ENCODE measurements at regions not wholly inside any gene's neighbourhood (a gene's known extent, or its start where the extent isn't known, plus 50 kb on each side); places are given as distances from the start of the nearest gene placed in this dataset.

GRCh38 chr9:72428329-72428728 is 63.3 kb upstream of the ZFAND5 start:
- no peak overlapping the region for H3K4me3 ChIP-seq (ENCODE audit: control insufficient read depth, low read depth, low read length)
- no peak for TF ChIP-seq CTCF (conservative IDR thresholded peaks at IDR 0.05; ENCODE audit: control insufficient read depth, insufficient read depth, low read depth, low read length)
- DNase-seq (ENCODE audit: low read depth): peak; percentile 25

GRCh38 chr9:72427801-72428200 is 62.8 kb upstream of the ZFAND5 start:
- DNase-seq (ENCODE audit: low read depth): no peak
- no peak for TF ChIP-seq CTCF (conservative IDR thresholded peaks at IDR 0.05; ENCODE audit: control insufficient read depth, insufficient read depth, low read depth, low read length)
- no peak overlapping the region for H3K4me3 ChIP-seq (ENCODE audit: control insufficient read depth, low read depth, low read length)

GRCh38 chr9:72424131-72424530 is 59.1 kb upstream of the ZFAND5 start:
- no peak overlapping the region for H3K4me3 ChIP-seq (ENCODE audit: control insufficient read depth, low read depth, low read length)
- no peak for DNase-seq (ENCODE audit: low read depth)
- no peak for TF ChIP-seq CTCF (conservative IDR thresholded peaks at IDR 0.05; ENCODE audit: control insufficient read depth, insufficient read depth, low read depth, low read length)

- no peak overlapping the region for H3K4me3 ChIP-seq (ENCODE audit: control insufficient read depth, low read depth, low read length)
- no peak for DNase-seq (ENCODE audit: low read depth)
- TF ChIP-seq CTCF (conservative IDR thresholded peaks at IDR 0.05; ENCODE audit: control insufficient read depth, insufficient read depth, low read depth, low read length): no peak
Measured at GRCh38 chr9:72422214-72422613, 57.2 kb upstream of the ZFAND5 start.

- no peak for DNase-seq (ENCODE audit: low read depth)
- no peak for TF ChIP-seq CTCF (conservative IDR thresholded peaks at IDR 0.05; ENCODE audit: control insufficient read depth, insufficient read depth, low read depth, low read length)
- no peak overlapping the region for H3K4me3 ChIP-seq (ENCODE audit: control insufficient read depth, low read depth, low read length)
Measured at GRCh38 chr9:72420783-72421182, 55.8 kb upstream of the ZFAND5 start.

- no peak overlapping the region for H3K4me3 ChIP-seq (ENCODE audit: control insufficient read depth, low read depth, low read length)
- no peak for DNase-seq (ENCODE audit: low read depth)
- no peak for TF ChIP-seq CTCF (conservative IDR thresholded peaks at IDR 0.05; ENCODE audit: control insufficient read depth, insufficient read depth, low read depth, low read length)
Measured at GRCh38 chr9:72415948-72416347, 50.9 kb upstream of the ZFAND5 start.

- TF ChIP-seq CTCF (conservative IDR thresholded peaks at IDR 0.05; ENCODE audit: control insufficient read depth, insufficient read depth, low read depth, low read length): no peak
- no peak overlapping the region for H3K4me3 ChIP-seq (ENCODE audit: control insufficient read depth, low read depth, low read length)
- no peak for DNase-seq (ENCODE audit: low read depth)
Measured at GRCh38 chr9:72415163-72415562, 50.2 kb upstream of the ZFAND5 start.
